Right lobe of liver (tissue), 6 donors: ENCODE measurements at regions not wholly inside any gene's neighbourhood (a gene's known extent, or its start where the extent isn't known, plus 50 kb on each side); places are given as distances from the start of the nearest gene placed in this dataset.
A peak's percentile ranks its signal among the peaks of the same experiment; 100 is the strongest.

Experiments used
- ATAC-seq, 4 donors: fragments of 200-7000 bp; cut with Tn5 transposase; one replicate each; pipeline ENCODE4 v1.9.1; 2020; ENCODE audit warnings: mild to moderate bottlenecking in 4 of 4, moderate library complexity in 4 of 4
- DNase-seq, 3 donors: peaks; one replicate each; pipeline ENCODE4 v3.0.0-alpha.2; 2020
- H3K27ac ChIP-seq, 3 donors: fragments of 200-600 bp; one replicate each; pipeline ENCODE4 v1.8.0; 2022
- H3K27me3 ChIP-seq, 2 donors: fragments of 200-600 bp; one replicate each; pipeline ENCODE4 v1.8.0; 2022
- H3K36me3 ChIP-seq, 4 donors: fragments of 200-600 bp; sonication (generic) in 1 of 4; one replicate each; pipeline versions ENCODE4 v1.5.1 to v1.8.0; 2017 to 2022; ENCODE audit warnings: control low read depth in 1 of 4
- H3K4me1 ChIP-seq, 4 donors: fragments of 200-600 bp; sonication (generic) in 1 of 4; one replicate each; pipeline versions ENCODE4 v1.5.1 to v1.8.0; 2017 to 2022; ENCODE audit warnings: control low read depth in 1 of 4
- H3K4me3 ChIP-seq, 3 donors: fragments of 200-600 bp; one replicate each; pipeline ENCODE4 v1.8.0; 2022
- H3K9me3 ChIP-seq, 4 donors: fragments of 200-600 bp; sonication (generic) in 1 of 4; one replicate each; pipeline versions ENCODE4 v1.5.1 to v1.8.0; 2017 to 2022; ENCODE audit warnings: control low read depth in 1 of 4
- CTCF ChIP-seq, 4 donors: fragments of 200-600 bp in 3 of 4; fragments of 450-650 bp in 1 of 4; IDR thresholded peaks; one replicate each; pipeline versions ENCODE4 v1.5.1 to v1.8.0; 2016 to 2022; ENCODE audit warnings: antibody characterized with exemption in 4 of 4, mild to moderate bottlenecking in 2 of 4
- POLR2A ChIP-seq: fragments of 450-650 bp; IDR thresholded peaks from one replicate; pipeline ENCODE4 v1.6.1; 2017; ENCODE audit warnings: antibody characterized with exemption, mild to moderate bottlenecking
- WGBS: methylation state at CpG from one replicate; pipeline ENCODE4 v1.1.6; 2018; ENCODE audit warnings: low coverage, low lambda C conversion rate; ENCODE audit not compliant: insufficient coverage; ENCODE audit errors: missing lambda C conversion rate; 5-methylcytosine and 5-hydroxymethylcytosine counted together
- intact Hi-C, 2 donors: fragments of 100-400 bp; cut with DNase I; formaldehyde crosslinking; loops; one replicate each; pipeline versions ENCODE4 v1.11.2 to v1.14.1; 2022
- donor health status: DM: no; HTN: yes; CAD: no.
- donor health status: DM: no; HTN: no; CAD: no.
- donor health status: DM: no; HTN: no; CAD: no.
- donor health status: DM: no; HTN: yes; CAD: no.
- donor health status: DM: no; HTN: yes; CAD: no.

DNA sequence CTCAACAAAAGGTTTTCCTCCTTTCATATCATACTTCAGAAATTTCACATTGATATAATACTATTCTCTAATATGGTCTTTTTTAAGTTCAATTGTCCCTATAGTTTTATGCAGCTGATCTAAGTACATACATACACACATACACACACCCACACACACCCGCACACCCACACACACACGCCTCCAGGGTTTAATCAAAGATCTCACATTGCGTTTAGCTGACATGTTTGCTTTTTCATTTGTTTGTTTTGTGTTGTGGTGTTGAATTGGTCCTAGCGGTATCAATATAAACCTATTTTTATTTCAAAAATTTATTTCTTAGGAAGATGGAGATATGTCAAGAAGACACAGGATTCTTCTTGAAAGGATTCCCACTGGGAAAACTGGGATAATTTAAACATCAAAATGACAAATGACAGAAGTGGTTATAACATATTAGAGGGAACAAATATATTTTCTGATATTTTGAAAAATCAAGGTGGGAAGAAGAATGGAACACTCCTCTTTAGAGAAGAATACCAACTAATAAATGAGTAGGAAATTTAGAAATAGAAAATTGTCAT lies 434.9 kb upstream of the SLC30A5 start:
- DNase-seq = no peak
- TF ChIP-seq POLR2A (no peak), CTCF (IDR thresholded peaks at IDR 0.05) (no peak)
- H3K27ac ChIP-seq = no peak overlapping the region
- no peaks in the 10 kb centered on the region for H3K4me1 ChIP-seq
- WGBS = 68% methylated on average over 4 of the region's 4 CpGs
- no peaks in the 10 kb centered on the region for H3K36me3 ChIP-seq
- H3K4me3 ChIP-seq = no peak overlapping the region
- H3K9me3 ChIP-seq = no peaks in the 10 kb centered on the region
- intact Hi-C loops = no loop called here
- no peaks in the 10 kb centered on the region for H3K27me3 ChIP-seq
- no peak for ATAC-seq

DNA sequence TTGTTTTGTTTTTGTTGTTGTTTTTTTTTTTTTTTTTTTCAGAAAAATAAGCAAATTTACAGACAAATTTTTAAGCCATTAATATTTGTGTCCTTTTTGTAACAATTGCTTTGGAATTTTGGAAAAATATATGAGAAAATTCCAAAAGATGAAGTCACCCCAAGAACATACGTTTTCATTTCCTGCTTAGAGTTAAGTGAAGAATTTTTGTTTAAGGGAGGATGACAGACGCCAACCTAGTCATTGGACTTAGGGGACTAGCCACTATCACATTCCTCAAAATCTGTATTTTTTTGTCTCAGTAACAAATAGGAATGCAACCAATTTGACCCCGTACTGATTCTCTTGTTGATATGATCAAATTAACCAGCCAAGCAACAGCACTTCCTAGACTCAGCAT lies 433.9 kb upstream of the SLC30A5 start:
- 79% methylated on average over 3 of the region's 3 CpGs for WGBS
- H3K4me1 ChIP-seq = no peaks in the 10 kb centered on the region
- H3K4me3 ChIP-seq = no peak overlapping the region
- no peaks in the 10 kb centered on the region for H3K9me3 ChIP-seq
- H3K27me3 ChIP-seq = no peaks in the 10 kb centered on the region
- intact Hi-C loops = no loop called here
- no peak for TF ChIP-seq POLR2A
- no peak for TF ChIP-seq CTCF (IDR thresholded peaks at IDR 0.05)
- no peak for ATAC-seq
- H3K27ac ChIP-seq = no peak overlapping the region
- no peak for DNase-seq
- H3K36me3 ChIP-seq = no peaks in the 10 kb centered on the region

GRCh38 chr5:68661237-68661636 lies 432.6 kb upstream of the SLC30A5 start:
- ATAC-seq = peak; percentile 79 to 93 (median 84)
- H3K9me3 ChIP-seq = no peaks in the 10 kb centered on the region
- H3K27ac ChIP-seq = no peak overlapping the region
- intact Hi-C loops = no loop called here
- H3K4me1 ChIP-seq = no peaks in the 10 kb centered on the region
- WGBS = 72% methylated on average over 2 of the region's 2 CpGs
- TF ChIP-seq CTCF (IDR thresholded peaks at IDR 0.05) (peak; percentile 38 to 54 (median 42)), POLR2A (no peak)
- no peaks in the 10 kb centered on the region for H3K27me3 ChIP-seq
- H3K4me3 ChIP-seq = no peak overlapping the region
- H3K36me3 ChIP-seq = no peaks in the 10 kb centered on the region
- no peak for DNase-seq

GRCh38 chr5:68662804-68663307 lies 431.0 kb upstream of the SLC30A5 start:
- Histone ChIP-seq H3K9me3 (no peaks in the 10 kb centered on the region), H3K4me3 (no peak overlapping the region), H3K4me1 (no peaks in the 10 kb centered on the region), H3K36me3 (no peaks in the 10 kb centered on the region), H3K27ac (no peak overlapping the region), H3K27me3 (no peaks in the 10 kb centered on the region)
- no peak for TF ChIP-seq CTCF (IDR thresholded peaks at IDR 0.05)
- intact Hi-C loops = no loop called here
- DNase-seq (no peak), ATAC-seq (no peak)
